PC-3 (cell line): ENCODE measurements at regions not wholly inside any gene's neighbourhood (a gene's known extent, or its start where the extent isn't known, plus 50 kb on each side); places are given as distances from the start of the nearest gene placed in this dataset.

Source experiments
- ATAC-seq: fragments of 200-7000 bp; cut with Tn5 transposase; 2 replicates; pipeline ENCODE4 v1.9.1; 2020; ENCODE audit warnings: mild to moderate bottlenecking, moderate library complexity
- BruUV-seq: library from RNA; stranded (reverse); fragments of 400-500 nt; replicated peaks from 2 replicates; lab custom pipeline; 2021; lab: Mats Ljungman, UMichigan
- CTCF ChIA-PET: fragments of 300-600 bp; sonication (Branson Sonifier 250); formaldehyde crosslinking; loops from one replicate; lab custom pipeline; 2022; ENCODE audit warnings: antibody characterized with exemption; lab: Charles Lee
- POLR2A ChIA-PET: fragments of 300-600 bp; sonication (Branson Sonifier 250); formaldehyde crosslinking; loops from one replicate; lab custom pipeline; 2022; ENCODE audit warnings: antibody characterized with exemption; ENCODE audit not compliant: unreplicated experiment; lab: Charles Lee
- DNase-seq: peaks from one replicate; pipeline ENCODE4 v3.0.0-alpha.2; 2015
- H2AFZ ChIP-seq: fragments of 300-600 bp; sonication (generic); 2 replicates; pipeline ENCODE4 v1.6.0; 2016; ENCODE audit warnings: antibody characterized with exemption, low read length
- H3F3A ChIP-seq: fragments of 300-600 bp; sonication (generic); one replicate; pipeline ENCODE4 v1.6.0; 2017; ENCODE audit warnings: antibody characterized with exemption, low read length, control low read depth, mild to moderate bottlenecking; ENCODE audit not compliant: unreplicated experiment
- H3K27ac ChIP-seq: fragments of 300-600 bp; sonication (generic); 2 replicates; pipeline ENCODE4 v1.5.1; 2016; ENCODE audit warnings: mild to moderate bottlenecking, low read length
- H3K27me3 ChIP-seq: fragments of 300-600 bp; sonication (generic); 2 replicates; pipeline ENCODE4 v1.6.1; 2016; ENCODE audit warnings: low read length, mixed read lengths
- H3K36me3 ChIP-seq: fragments of 300-600 bp; sonication (generic); 2 replicates; pipeline ENCODE4 v1.6.1; 2016; ENCODE audit warnings: low read depth, mixed run types, low read length, mixed read lengths
- H3K4me1 ChIP-seq: fragments of 300-600 bp; sonication (generic); 2 replicates; pipeline ENCODE4 v1.5.1; 2016; ENCODE audit warnings: low read length; ENCODE audit not compliant: insufficient read depth
- H3K4me2 ChIP-seq: fragments of 300-600 bp; sonication (generic); 2 replicates; pipeline ENCODE4 v1.6.0; 2016; ENCODE audit warnings: low read length
- H3K4me3 ChIP-seq: fragments of 300-600 bp; sonication (generic); 2 replicates; pipeline ENCODE4 v1.5.1; 2016; ENCODE audit warnings: mild to moderate bottlenecking, low read length, mixed read lengths
- H3K79me2 ChIP-seq: fragments of 300-600 bp; sonication (generic); 2 replicates; pipeline ENCODE4 v1.6.1; 2017; ENCODE audit warnings: low read length, mixed read lengths
- H3K9ac ChIP-seq: fragments of 300-600 bp; sonication (generic); 2 replicates; pipeline ENCODE4 v1.6.0; 2016; ENCODE audit warnings: mild to moderate bottlenecking, low read length
- H3K9me2 ChIP-seq: fragments of 300-600 bp; sonication (generic); replicated peaks from 2 replicates; pipeline ENCODE4 v1.6.1; 2016; ENCODE audit warnings: mixed run types, low read length, mixed read lengths
- H3K9me3 ChIP-seq: fragments of 300-600 bp; sonication (generic); 2 replicates; pipeline ENCODE4 v1.6.1; 2016; ENCODE audit warnings: low read length, mixed read lengths
- H4K20me1 ChIP-seq: fragments of 300-600 bp; sonication (generic); 2 replicates; pipeline ENCODE4 v1.6.1; 2016; ENCODE audit warnings: low read length, mixed read lengths
- CTCF ChIP-seq: fragments of 300-600 bp; sonication (generic); conservative IDR thresholded peaks from 2 replicates; pipeline ENCODE4 v1.5.1; 2017; ENCODE audit warnings: antibody characterized with exemption, low read depth, mild to moderate bottlenecking, low read length
- EZH2 ChIP-seq: fragments of 300-600 bp; sonication (generic); IDR thresholded peaks from one replicate; pipeline ENCODE4 v1.6.1; 2017; ENCODE audit warnings: antibody characterized with exemption, mild to moderate bottlenecking, low read length; ENCODE audit not compliant: unreplicated experiment
- EZH2phosphoT487 ChIP-seq: fragments of 300-600 bp; sonication (generic); IDR thresholded peaks from 2 replicates; pipeline ENCODE4 v1.6.1; 2018; ENCODE audit warnings: mild to moderate bottlenecking, antibody characterized with exemption, low read length, borderline replicate concordance
- intact Hi-C: fragments of 100-400 bp; cut with micrococcal nuclease; formaldehyde crosslinking; loops from 2 replicates; pipeline ENCODE4 v1.9.0; 2023

- peaks cover 7% of the 10 kb centered on the region; the same call in 1 of the 2 replicates for H3K4me1 ChIP-seq
- intact Hi-C loops: no loop called here
- H3K9ac ChIP-seq: no peak overlapping the region
- DNase-seq (peak; percentile 33), ATAC-seq (peak; percentile 57)
- H3K79me2 ChIP-seq: no peaks in the 10 kb centered on the region
- POLR2A ChIA-PET: no interaction called here
- H3F3A ChIP-seq: no peaks in the 10 kb centered on the region
- H3K4me3 ChIP-seq: no peak overlapping the region
- CTCF ChIA-PET: no interaction called here
- H3K36me3 ChIP-seq: no peaks in the 10 kb centered on the region
- TF ChIP-seq CTCF (no peak), EZH2phosphoT487 (no peak), EZH2 (no peak)
- no peaks in the 10 kb centered on the region for H4K20me1 ChIP-seq
- no TSS peak for BruUV-seq
- H3K9me2 ChIP-seq: no peaks in the 10 kb centered on the region
- no peaks in the 10 kb centered on the region for H3K27me3 ChIP-seq
- no peaks in the 10 kb centered on the region for H3K9me3 ChIP-seq
- H2AFZ ChIP-seq: peak overlapping the region; percentile 16
- no peak overlapping the region for H3K4me2 ChIP-seq
- no peak overlapping the region for H3K27ac ChIP-seq
These were observed 484.7 kb upstream of the NRXN1 start for GRCh38 chr2:51516667-51517066.

- no peaks in the 10 kb centered on the region for H3K27me3 ChIP-seq
- no peaks in the 10 kb centered on the region for H3K9me3 ChIP-seq
- H3K36me3 ChIP-seq: no peaks in the 10 kb centered on the region
- no peak overlapping the region for H3K9ac ChIP-seq
- intact Hi-C loops: no loop called here
- no peak for ATAC-seq
- BruUV-seq: no TSS peak
- TF ChIP-seq EZH2: no peak
- TF ChIP-seq CTCF: no peak
- TF ChIP-seq EZH2phosphoT487: no peak
- H2AFZ ChIP-seq: no peak overlapping the region
- no peaks in the 10 kb centered on the region for H4K20me1 ChIP-seq
- no peak overlapping the region for H3K27ac ChIP-seq
- no peak overlapping the region for H3K4me3 ChIP-seq
- no peak overlapping the region for H3K4me2 ChIP-seq
- DNase-seq: no peak
- H3F3A ChIP-seq: no peaks in the 10 kb centered on the region
- no peaks in the 10 kb centered on the region for H3K79me2 ChIP-seq
- POLR2A ChIA-PET: no interaction called here
- H3K4me1 ChIP-seq: no peaks in the 10 kb centered on the region
- H3K9me2 ChIP-seq: no peaks in the 10 kb centered on the region
- CTCF ChIA-PET: no interaction called here
These were observed 479.1 kb upstream of the NRXN1 start for GRCh38 chr2:51511002-51511401.

GRCh38 chr2:51510303-51510702 lies 478.4 kb upstream of the NRXN1 start:
- no peak overlapping the region for H3K27ac ChIP-seq
- ATAC-seq (no peak), DNase-seq (no peak)
- no TSS peak for BruUV-seq
- no peaks in the 10 kb centered on the region for H3K4me1 ChIP-seq
- no peaks in the 10 kb centered on the region for H3K27me3 ChIP-seq
- no peaks in the 10 kb centered on the region for H4K20me1 ChIP-seq
- ChIA-PET POLR2A (no interaction called here), CTCF (no interaction called here)
- no peaks in the 10 kb centered on the region for H3K9me3 ChIP-seq
- TF ChIP-seq CTCF (no peak), EZH2 (no peak), EZH2phosphoT487 (no peak)
- H2AFZ ChIP-seq: no peak overlapping the region
- H3K36me3 ChIP-seq: no peaks in the 10 kb centered on the region
- no peaks in the 10 kb centered on the region for H3F3A ChIP-seq
- no peaks in the 10 kb centered on the region for H3K79me2 ChIP-seq
- intact Hi-C loops: no loop called here
- no peak overlapping the region for H3K4me2 ChIP-seq
- H3K9ac ChIP-seq: no peak overlapping the region
- H3K4me3 ChIP-seq: no peak overlapping the region
- no peaks in the 10 kb centered on the region for H3K9me2 ChIP-seq
